ENCODE measurements at regions not wholly inside any gene's neighbourhood (a gene's known extent, or its start where the extent isn't known, plus 50 kb on each side); places are given as distances from the start of the nearest gene placed in this dataset.
A peak's percentile ranks its signal among the peaks of the same experiment; 100 is the strongest.

DNA sequence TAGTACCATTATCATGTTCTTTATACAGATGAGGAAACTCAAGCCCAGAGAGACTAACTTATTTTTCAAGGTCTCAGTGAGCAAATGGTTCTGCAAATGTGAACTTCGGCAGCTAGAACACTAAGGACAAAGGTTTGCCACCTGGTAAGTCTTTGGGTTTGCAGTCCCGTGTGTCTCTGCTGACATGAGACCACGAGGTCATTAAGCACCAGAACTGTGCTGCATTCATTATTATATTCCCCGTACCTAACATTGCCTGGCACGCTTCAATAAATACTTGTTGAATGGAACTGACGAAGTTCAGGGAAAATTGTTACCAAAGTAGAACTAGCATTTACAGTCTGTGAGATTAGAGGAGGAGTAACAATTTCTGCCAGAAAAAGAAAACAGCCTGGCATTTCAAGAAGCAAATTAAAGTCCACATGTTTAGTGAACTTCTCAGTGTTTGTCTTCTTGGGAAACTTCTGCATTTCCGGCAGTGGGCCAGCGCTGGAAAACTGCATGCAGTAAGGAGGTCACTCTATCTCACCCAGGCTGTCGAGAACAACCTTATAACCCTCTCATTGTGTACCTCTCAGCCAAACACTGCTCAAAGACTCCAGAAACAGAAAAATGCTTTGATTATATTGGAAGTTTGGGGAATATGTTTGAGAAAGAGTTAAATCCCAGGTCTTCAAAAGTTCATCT is 67.4 kb upstream of the CPEB2 start:
- Histone ChIP-seq H3K4me1 (ENCODE audit: control insufficient read depth, extremely low read depth, insufficient read depth, low read length) (no peaks in the 10 kb centered on the region), H3K4me3 (ENCODE audit: control insufficient read depth in 2 of 3, extremely low read depth in 1 of 3, insufficient read depth in 2 of 3, low read depth in 1 of 3, low read length in 3 of 3) (no peak overlapping the region), H3K9me3 (ENCODE audit: control insufficient read depth, low read depth, low read length) (no peaks in the 10 kb centered on the region), H3K27ac (ENCODE audit: control insufficient read depth, insufficient read depth, low read length) (no peak overlapping the region), H3K9ac (ENCODE audit: control insufficient read depth, extremely low read depth, insufficient read depth, low read length) (no peak overlapping the region), H2AFZ (ENCODE audit: control insufficient read depth, low read length) (no peak overlapping the region), H4K20me1 (ENCODE audit: control insufficient read depth, extremely low read depth, insufficient read depth, low read length) (no peaks in the 10 kb centered on the region), H3K27me3 (ENCODE audit: control insufficient read depth, extremely low read depth, insufficient read depth, low read length) (no peaks in the 10 kb centered on the region), H3K4me2 (ENCODE audit: control insufficient read depth, extremely low read depth, insufficient read depth, low read depth, low read length) (no peak overlapping the region), H3K79me2 (ENCODE audit: control insufficient read depth, insufficient read depth, low read length) (no peaks in the 10 kb centered on the region), H3K36me3 (ENCODE audit: control insufficient read depth in 2 of 2, extremely low read depth in 1 of 2, insufficient read depth in 2 of 2, low read length in 2 of 2) (no peaks in the 10 kb centered on the region), H3K9me1 (ENCODE audit: control insufficient read depth, extremely low read depth, insufficient read depth, low read length) (no peaks in the 10 kb centered on the region)
- no peak for FAIRE-seq
- no peak for DNase-seq (ENCODE audit: low read depth, low spot score)
- TF ChIP-seq EZH2 (IDR thresholded peaks at IDR 0.05; ENCODE audit: low read length) (no peak), CTCF (optimal IDR thresholded peaks at IDR 0.05 in 1 of 3, IDR thresholded peaks at IDR 0.05 in 1 of 3, conservative IDR thresholded peaks at IDR 0.05 in 1 of 3; ENCODE audit: extremely low read depth in 1 of 3, insufficient read depth in 2 of 3, low read length in 3 of 3) (no peak)
- dilution Hi-C loops (cut with MboI; ENCODE audit: extremely low pct_ligation_motif_present, low sequenced_read_pairs): no loop called here

DNA sequence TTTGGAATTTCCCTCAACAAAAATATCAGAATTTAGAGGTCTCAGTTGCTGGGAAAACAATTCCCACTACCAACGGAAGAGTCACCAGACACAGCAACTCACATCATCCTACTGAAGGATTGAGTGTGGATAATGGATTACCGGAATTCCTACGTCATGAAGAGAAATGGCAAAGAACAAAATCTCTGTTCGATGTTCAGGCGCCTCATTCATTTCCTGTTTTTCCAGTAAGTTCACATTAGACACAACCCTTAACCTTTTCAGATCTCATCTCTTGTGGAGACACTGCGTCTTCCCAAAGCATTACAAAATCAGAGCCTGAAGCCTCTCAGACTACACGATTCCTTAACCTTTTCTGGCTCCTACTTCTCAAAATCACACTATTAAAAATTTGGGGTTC is 58.5 kb upstream of the CPEB2 start:
- FAIRE-seq (peak; percentile 63), DNase-seq (ENCODE audit: low read depth, low spot score) (no peak)
- no peak overlapping the region for H3K4me2 ChIP-seq (ENCODE audit: control insufficient read depth, extremely low read depth, insufficient read depth, low read depth, low read length)
- no peak overlapping the region for H3K27ac ChIP-seq (ENCODE audit: control insufficient read depth, insufficient read depth, low read length)
- H4K20me1 ChIP-seq (ENCODE audit: control insufficient read depth, extremely low read depth, insufficient read depth, low read length): no peaks in the 10 kb centered on the region
- H3K4me3 ChIP-seq (ENCODE audit: control insufficient read depth in 2 of 3, extremely low read depth in 1 of 3, insufficient read depth in 2 of 3, low read depth in 1 of 3, low read length in 3 of 3): no peak overlapping the region
- no peaks in the 10 kb centered on the region for H3K9me1 ChIP-seq (ENCODE audit: control insufficient read depth, extremely low read depth, insufficient read depth, low read length)
- dilution Hi-C loops (cut with MboI; ENCODE audit: extremely low pct_ligation_motif_present, low sequenced_read_pairs): loop anchor here (10.0 kb wide), 1 partner anchor 51 kb away; no protein-coding TSS in a partner anchor
- TF ChIP-seq EZH2 (IDR thresholded peaks at IDR 0.05; ENCODE audit: low read length) (no peak), CTCF (optimal IDR thresholded peaks at IDR 0.05 in 1 of 3, IDR thresholded peaks at IDR 0.05 in 1 of 3, conservative IDR thresholded peaks at IDR 0.05 in 1 of 3; ENCODE audit: extremely low read depth in 1 of 3, insufficient read depth in 2 of 3, low read length in 3 of 3) (no peak)
- no peaks in the 10 kb centered on the region for H3K27me3 ChIP-seq (ENCODE audit: control insufficient read depth, extremely low read depth, insufficient read depth, low read length)
- H3K4me1 ChIP-seq (ENCODE audit: control insufficient read depth, extremely low read depth, insufficient read depth, low read length): no peaks in the 10 kb centered on the region
- no peak overlapping the region for H2AFZ ChIP-seq (ENCODE audit: control insufficient read depth, low read length)
- H3K9ac ChIP-seq (ENCODE audit: control insufficient read depth, extremely low read depth, insufficient read depth, low read length): no peak overlapping the region
- H3K36me3 ChIP-seq (ENCODE audit: control insufficient read depth in 2 of 2, extremely low read depth in 1 of 2, insufficient read depth in 2 of 2, low read length in 2 of 2): no peaks in the 10 kb centered on the region
- H3K9me3 ChIP-seq (ENCODE audit: control insufficient read depth, low read depth, low read length): no peaks in the 10 kb centered on the region
- H3K79me2 ChIP-seq (ENCODE audit: control insufficient read depth, insufficient read depth, low read length): no peaks in the 10 kb centered on the region
